Spleen (tissue), 11 donors: ENCODE measurements at regions not wholly inside any gene's neighbourhood (a gene's known extent, or its start where the extent isn't known, plus 50 kb on each side); places are given as distances from the start of the nearest gene placed in this dataset.

Experiments
- DNase-seq: peaks from one replicate; pipeline ENCODE4 v3.0.0-alpha.2; 2020
- H3K27ac ChIP-seq, 8 donors: fragments of 200-600 bp; sonication (generic) in 7 of 8; 1 replicate in 4 of 8; 2 replicates in 4 of 8; pipeline versions ENCODE4 v1.5.0 to v1.8.0; 2016 to 2021; ENCODE audit warnings: inconsistent platforms in 4 of 8, mild to moderate bottlenecking in 4 of 8, moderate library complexity in 1 of 8
- H3K27me3 ChIP-seq, 7 donors: fragments of 200-600 bp; sonication (generic) in 6 of 7; replicated peaks in 1 of 7; 1 replicate in 4 of 7; 2 replicates in 3 of 7; pipeline versions ENCODE4 v1.5.0 to v1.8.0; 2016 to 2021; ENCODE audit warnings: inconsistent platforms in 3 of 7, mild to moderate bottlenecking in 1 of 7
- H3K36me3 ChIP-seq, 6 donors: fragments of 200-600 bp; sonication (generic) in 5 of 6; 1 replicate in 4 of 6; 2 replicates in 2 of 6; pipeline versions ENCODE4 v1.5.0 to v1.8.0; 2016 to 2021; ENCODE audit warnings: inconsistent platforms in 2 of 6
- H3K4me1 ChIP-seq, 6 donors: fragments of 200-600 bp; sonication (generic) in 5 of 6; 1 replicate in 3 of 6; 2 replicates in 3 of 6; pipeline versions ENCODE4 v1.5.0 to v1.8.0; 2016 to 2021; ENCODE audit warnings: inconsistent platforms in 3 of 6
- H3K4me3 ChIP-seq, 8 donors: fragments of 200-600 bp; sonication (generic) in 7 of 8; 1 replicate in 4 of 8; 2 replicates in 4 of 8; pipeline versions ENCODE4 v1.5.0 to v1.8.0; 2016 to 2021; ENCODE audit warnings: inconsistent platforms in 4 of 8, mild to moderate bottlenecking in 4 of 8, moderate library complexity in 2 of 8
- H3K9me3 ChIP-seq, 8 donors: fragments of 200-600 bp; sonication (generic) in 7 of 8; 1 replicate in 4 of 8; 2 replicates in 4 of 8; pipeline versions ENCODE4 v1.5.0 to v1.8.0; 2016 to 2021; ENCODE audit warnings: inconsistent platforms in 4 of 8
- POLR2A ChIP-seq, 3 donors: fragments of 450-650 bp; IDR thresholded peaks; one replicate each; pipeline ENCODE4 v1.5.1; 2017; ENCODE audit warnings: antibody characterized with exemption in 3 of 3, mild to moderate bottlenecking in 1 of 3
- POLR2AphosphoS5 ChIP-seq, 3 donors: sonication (generic); formaldehyde crosslinking; IDR thresholded peaks; one replicate each; pipeline ENCODE4 v1.5.1; 2017; ENCODE audit warnings: antibody characterized with exemption in 3 of 3
- WGBS, 5 donors: extraction: QIAGEN DNeasy Blood & Tissue Kit in 3 of 5; methylation state at CpG; one replicate each; pipeline versions ENCODE4 v1.1.5 to v1.1.7; 2013 to 2018; 5-methylcytosine and 5-hydroxymethylcytosine counted together
- intact Hi-C: fragments of 100-400 bp; cut with DNase I; formaldehyde crosslinking; loops from one replicate; pipeline ENCODE4 v1.15.0; 2023; ENCODE audit warnings: low total_unique reads
- TF ChIP-seq, protein P1 (sequence below), 11 experiments: fragments of 200-600 bp in 7 of 11; fragments of 450-650 bp in 4 of 11; sonication (generic) in 4 of 11; IDR thresholded peaks in 8 of 11; conservative IDR thresholded peaks in 3 of 11; 1 replicate in 7 of 11; 2 replicates in 4 of 11; pipeline versions ENCODE4 v1.4.0 to v1.8.0; 2016 to 2021; ENCODE audit warnings: antibody characterized with exemption in 11 of 11, inconsistent platforms in 4 of 11, mild to moderate bottlenecking in 1 of 11
- donor health status: healthy with polysubstance abuse.
- donor health status: DM: no; HTN: no; CAD: no; lungs with moderate emphysema.
- donor health status: DM: no; HTN: no; CAD: no.
- donor health status: Bipolar disorder and iron deficiency.
- donor health status: healthy.
- donor health status: DM: no; HTN: no; CAD: no.
- donor health status: DM: yes; HTN: yes; CAD: no.

DNA sequence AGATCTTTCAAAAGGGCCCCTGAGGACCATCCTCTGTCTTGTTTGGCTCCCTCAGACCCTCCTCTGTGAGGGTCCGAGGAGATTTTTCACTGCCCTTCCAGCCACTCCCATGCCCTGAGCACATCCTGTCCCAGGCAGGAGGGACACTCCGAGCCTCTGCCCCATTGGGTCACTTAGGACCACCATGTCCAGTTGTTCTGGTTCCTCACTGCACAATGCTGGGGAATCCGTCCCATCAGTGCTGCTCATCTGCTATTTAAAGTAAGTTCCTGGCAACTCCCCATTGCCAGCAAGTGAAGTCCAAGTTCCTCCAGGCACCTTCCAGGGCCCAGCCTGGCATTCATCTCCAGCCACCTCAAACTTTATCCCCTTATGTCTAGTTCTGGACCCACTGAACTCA is 117.5 kb upstream of the GRIK3 start:
- DNase-seq = no peak
- intact Hi-C loops = no loop called here
- no peaks in the 10 kb centered on the region for H3K36me3 ChIP-seq
- H3K4me1 ChIP-seq = no peaks in the 10 kb centered on the region
- H3K27ac ChIP-seq = no peak overlapping the region
- TF ChIP-seq, protein P1, sequence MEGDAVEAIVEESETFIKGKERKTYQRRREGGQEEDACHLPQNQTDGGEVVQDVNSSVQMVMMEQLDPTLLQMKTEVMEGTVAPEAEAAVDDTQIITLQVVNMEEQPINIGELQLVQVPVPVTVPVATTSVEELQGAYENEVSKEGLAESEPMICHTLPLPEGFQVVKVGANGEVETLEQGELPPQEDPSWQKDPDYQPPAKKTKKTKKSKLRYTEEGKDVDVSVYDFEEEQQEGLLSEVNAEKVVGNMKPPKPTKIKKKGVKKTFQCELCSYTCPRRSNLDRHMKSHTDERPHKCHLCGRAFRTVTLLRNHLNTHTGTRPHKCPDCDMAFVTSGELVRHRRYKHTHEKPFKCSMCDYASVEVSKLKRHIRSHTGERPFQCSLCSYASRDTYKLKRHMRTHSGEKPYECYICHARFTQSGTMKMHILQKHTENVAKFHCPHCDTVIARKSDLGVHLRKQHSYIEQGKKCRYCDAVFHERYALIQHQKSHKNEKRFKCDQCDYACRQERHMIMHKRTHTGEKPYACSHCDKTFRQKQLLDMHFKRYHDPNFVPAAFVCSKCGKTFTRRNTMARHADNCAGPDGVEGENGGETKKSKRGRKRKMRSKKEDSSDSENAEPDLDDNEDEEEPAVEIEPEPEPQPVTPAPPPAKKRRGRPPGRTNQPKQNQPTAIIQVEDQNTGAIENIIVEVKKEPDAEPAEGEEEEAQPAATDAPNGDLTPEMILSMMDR (IDR thresholded peaks at IDR 0.05 in 8 of 11, conservative IDR thresholded peaks at IDR 0.05 in 3 of 11) = no peak
- TF ChIP-seq POLR2AphosphoS5 (IDR thresholded peaks at IDR 0.05) (no peak), POLR2A (IDR thresholded peaks at IDR 0.05) (no peak)
- WGBS, 5 donors = 56 to 78% (median 65%) methylated on average over 2 to 3 of the region's 3 CpGs
- peaks cover 0 to 9% (median 2%) of the 10 kb centered on the region in 8 donors for H3K9me3 ChIP-seq
- H3K4me3 ChIP-seq = no peak overlapping the region
- H3K27me3 ChIP-seq = peaks cover 0 to 38% (median 0%) of the 10 kb centered on the region in 7 donors

DNA sequence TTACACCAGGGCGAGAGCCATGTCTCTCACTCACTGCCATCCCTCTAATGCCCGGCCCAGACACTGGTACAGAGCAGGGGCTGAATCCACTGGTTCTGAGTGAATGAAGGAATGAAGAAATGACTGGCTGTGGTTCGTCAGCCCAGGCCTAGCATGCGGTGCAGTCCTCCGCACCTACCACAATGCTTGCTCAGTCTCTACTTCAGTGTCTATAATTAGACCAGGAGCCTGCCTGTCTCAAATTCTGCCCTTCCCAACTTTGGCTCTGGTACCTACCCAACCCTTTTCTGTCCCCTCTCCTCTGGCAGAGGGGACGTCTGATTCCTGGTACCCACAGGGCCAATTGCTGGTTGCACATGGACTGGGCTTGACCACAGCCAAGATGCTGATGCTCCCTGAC is 118.2 kb upstream of the GRIK3 start:
- intact Hi-C loops = no loop called here
- no peaks in the 10 kb centered on the region for H3K4me1 ChIP-seq
- DNase-seq = no peak
- H3K36me3 ChIP-seq = no peaks in the 10 kb centered on the region
- 68 to 85% (median 76%) methylated on average over 6 of the region's 6 CpGs for WGBS, 5 donors
- no peak overlapping the region for H3K27ac ChIP-seq
- TF ChIP-seq, protein P1 (IDR thresholded peaks at IDR 0.05 in 8 of 11, conservative IDR thresholded peaks at IDR 0.05 in 3 of 11) = no peak
- TF ChIP-seq POLR2AphosphoS5 (IDR thresholded peaks at IDR 0.05) (no peak), POLR2A (IDR thresholded peaks at IDR 0.05) (no peak)
- H3K4me3 ChIP-seq = no peak overlapping the region
- peaks cover 0 to 38% (median 0%) of the 10 kb centered on the region in 7 donors for H3K27me3 ChIP-seq
- H3K9me3 ChIP-seq = peaks cover 0 to 9% (median 2%) of the 10 kb centered on the region in 8 donors

DNA sequence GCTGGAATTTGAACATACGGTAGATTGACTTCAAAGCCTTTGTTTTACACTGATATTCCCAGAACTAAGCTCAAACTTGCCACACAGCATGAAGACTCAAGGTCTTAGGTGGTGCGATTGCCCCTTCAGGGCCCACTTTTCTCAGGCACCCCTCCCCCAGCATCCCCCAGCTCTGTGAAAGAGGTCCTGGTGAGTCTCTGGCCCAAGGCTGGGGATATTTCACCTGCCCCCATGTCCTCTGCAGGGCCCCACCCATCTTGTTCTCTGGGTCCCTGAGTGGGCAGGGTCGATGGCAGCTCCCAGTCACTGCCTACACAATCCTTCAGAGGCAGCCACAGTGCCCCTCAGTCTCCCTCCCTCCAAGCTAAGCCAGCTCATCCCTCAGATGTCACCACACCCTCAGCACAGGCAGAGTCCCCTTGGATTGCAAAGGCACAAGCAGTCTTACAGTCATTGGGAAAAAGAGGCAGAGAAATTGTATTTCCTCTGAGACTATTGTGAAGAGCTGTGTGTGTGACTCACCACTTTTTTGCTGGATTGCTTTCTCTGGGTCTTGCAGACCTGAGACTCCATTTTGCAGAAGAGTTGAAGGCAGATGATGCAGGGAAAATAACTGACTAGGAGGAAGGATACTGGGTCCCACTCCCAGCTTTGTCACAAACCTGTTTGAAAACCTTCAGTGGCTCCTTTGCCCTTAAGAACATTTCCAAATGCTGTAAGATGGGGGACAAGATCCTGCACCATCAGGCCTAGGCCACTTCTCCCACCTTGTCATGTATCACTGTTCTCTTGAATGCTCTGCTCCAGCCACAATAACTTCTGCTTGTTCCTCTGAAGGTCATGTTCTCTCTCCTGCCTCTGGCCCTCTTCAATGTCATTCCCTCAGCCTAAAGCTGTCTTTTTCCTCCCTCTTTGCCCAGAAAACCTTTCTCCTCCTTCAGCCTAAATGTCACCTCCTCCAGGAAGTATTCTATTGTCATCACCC is 119.1 kb upstream of the GRIK3 start:
- TF ChIP-seq POLR2A (IDR thresholded peaks at IDR 0.05) = no peak
- TF ChIP-seq, protein P1 (IDR thresholded peaks at IDR 0.05 in 8 of 11, conservative IDR thresholded peaks at IDR 0.05 in 3 of 11) = no peak
- TF ChIP-seq POLR2AphosphoS5 (IDR thresholded peaks at IDR 0.05) = no peak
- intact Hi-C loops = no loop called here
- H3K4me3 ChIP-seq = no peak overlapping the region
- no peak for DNase-seq
- no peaks in the 10 kb centered on the region for H3K4me1 ChIP-seq
- no peak overlapping the region for H3K27ac ChIP-seq
- H3K27me3 ChIP-seq = peaks cover 0 to 35% (median 0%) of the 10 kb centered on the region in 7 donors
- peaks cover 0 to 9% (median 2%) of the 10 kb centered on the region in 8 donors for H3K9me3 ChIP-seq
- no peaks in the 10 kb centered on the region for H3K36me3 ChIP-seq
- WGBS, 5 donors = 59 to 78% (median 74%) methylated on average over 3 of the region's 3 CpGs

DNA sequence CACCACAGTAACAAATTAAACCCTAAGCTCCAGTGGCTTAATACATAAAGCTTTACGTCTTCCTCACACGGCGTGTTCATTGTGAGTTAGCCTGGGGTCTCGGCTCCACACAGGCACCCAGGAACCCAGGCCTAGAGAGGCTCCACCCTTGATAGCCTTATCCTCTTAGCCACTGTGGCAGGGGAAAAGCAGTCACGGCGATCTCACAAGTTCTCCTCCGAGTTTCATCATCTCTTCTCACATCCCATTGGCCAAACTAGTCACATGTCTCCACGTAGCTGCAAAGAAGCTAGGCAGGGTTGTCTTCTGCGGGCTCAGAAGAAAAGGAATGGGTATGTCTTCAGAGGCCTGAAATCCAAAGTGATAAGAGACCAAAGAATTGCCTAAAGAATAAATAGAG is 122.3 kb upstream of the GRIK3 start:
- DNase-seq = no peak
- H3K36me3 ChIP-seq = no peaks in the 10 kb centered on the region
- H3K4me3 ChIP-seq = no peak overlapping the region
- no peaks in the 10 kb centered on the region for H3K4me1 ChIP-seq
- TF ChIP-seq POLR2A (IDR thresholded peaks at IDR 0.05) (no peak), POLR2AphosphoS5 (IDR thresholded peaks at IDR 0.05) (no peak)
- TF ChIP-seq, protein P1 (IDR thresholded peaks at IDR 0.05 in 8 of 11, conservative IDR thresholded peaks at IDR 0.05 in 3 of 11) = no peak
- peaks cover 0 to 16% (median 10%) of the 10 kb centered on the region in 8 donors for H3K9me3 ChIP-seq
- no peak overlapping the region for H3K27ac ChIP-seq
- intact Hi-C loops = no loop called here
- WGBS, 5 donors = 60 to 80% (median 77%) methylated on average over 9 of the region's 9 CpGs
- peaks cover 0 to 29% (median 0%) of the 10 kb centered on the region in 7 donors for H3K27me3 ChIP-seq
